Mucosa of descending colon (tissue), 3 donors: ENCODE measurements at regions not wholly inside any gene's neighbourhood (a gene's known extent, or its start where the extent isn't known, plus 50 kb on each side); places are given as distances from the start of the nearest gene placed in this dataset.

Experiments
- ATAC-seq: fragments of 200-7000 bp; cut with Tn5 transposase; one replicate; pipeline ENCODE4 v1.9.1; 2020; ENCODE audit warnings: mild to moderate bottlenecking, moderate library complexity
- DNase-seq, 3 donors: peaks; one replicate each; pipeline ENCODE4 v3.0.0-alpha.2; 2020
- H3K36me3 ChIP-seq: fragments of 200-600 bp; one replicate; pipeline ENCODE4 v1.8.0; 2021; ENCODE audit warnings: low read depth, mild to moderate bottlenecking
- H3K4me1 ChIP-seq: fragments of 200-600 bp; one replicate; pipeline ENCODE4 v1.8.0; 2021; ENCODE audit warnings: low read depth, mild to moderate bottlenecking
- H3K4me3 ChIP-seq: fragments of 200-600 bp; one replicate; pipeline ENCODE4 v1.8.0; 2021; ENCODE audit warnings: mild to moderate bottlenecking
- H3K9me3 ChIP-seq: fragments of 200-600 bp; one replicate; pipeline ENCODE4 v1.8.0; 2021; ENCODE audit warnings: mild to moderate bottlenecking
- intact Hi-C, 2 donors: fragments of 100-400 bp; cut with DNase I in 1 of 2; cut with micrococcal nuclease in 1 of 2; formaldehyde crosslinking; loops; one replicate each; pipeline versions ENCODE4 v1.11.0 to v1.11.1; 2022; cut with DNase I, micrococcal nuclease
- TF ChIP-seq, protein P1 (sequence below): fragments of 200-600 bp; IDR thresholded peaks from one replicate; pipeline ENCODE4 v1.8.0; 2022; ENCODE audit warnings: antibody characterized with exemption, mild to moderate bottlenecking
- donor health status: DM: no; HTN: no; CAD: no; lungs with moderate emphysema.
- donor health status: DM: no; HTN: no; CAD: no.
- donor health status: DM: no; HTN: yes; CAD: no.

DNA sequence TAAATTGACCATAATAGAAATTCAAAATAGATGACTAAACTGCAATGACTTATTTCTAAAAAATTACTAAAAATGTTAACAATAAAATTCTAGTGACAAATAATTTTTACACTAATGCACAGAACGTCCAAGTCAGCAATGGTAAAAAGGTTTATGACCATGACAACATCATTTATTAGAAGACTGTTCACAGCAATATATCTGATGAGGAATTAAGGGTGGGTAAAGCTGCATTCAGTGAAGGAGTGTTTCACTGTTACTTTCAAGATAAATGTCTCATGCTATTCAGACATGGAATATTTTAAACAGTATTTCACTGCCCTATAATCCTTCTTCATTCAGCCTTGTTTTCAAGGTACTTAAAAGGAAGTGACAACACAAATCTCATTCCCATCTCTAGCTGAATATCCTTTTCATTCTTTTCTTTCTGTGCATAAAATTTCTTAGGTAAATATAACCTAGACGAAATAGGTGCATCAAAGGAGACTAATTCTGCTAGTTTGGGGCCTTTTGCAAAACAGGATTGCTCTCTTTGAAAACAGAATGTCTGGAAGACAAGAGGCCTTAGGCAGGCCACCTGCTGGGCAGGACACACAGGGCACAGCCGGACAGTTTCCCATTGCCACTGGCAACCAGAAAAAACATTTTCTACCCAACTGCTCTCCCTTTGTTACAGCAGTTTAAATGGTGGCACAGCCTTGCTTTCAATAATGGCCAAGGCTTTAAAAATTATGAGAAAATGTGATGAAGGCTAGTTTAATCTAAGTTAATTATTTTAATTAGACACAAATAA, 600.3 kb downstream of the SPRY1 start:
- TF ChIP-seq, protein P1, sequence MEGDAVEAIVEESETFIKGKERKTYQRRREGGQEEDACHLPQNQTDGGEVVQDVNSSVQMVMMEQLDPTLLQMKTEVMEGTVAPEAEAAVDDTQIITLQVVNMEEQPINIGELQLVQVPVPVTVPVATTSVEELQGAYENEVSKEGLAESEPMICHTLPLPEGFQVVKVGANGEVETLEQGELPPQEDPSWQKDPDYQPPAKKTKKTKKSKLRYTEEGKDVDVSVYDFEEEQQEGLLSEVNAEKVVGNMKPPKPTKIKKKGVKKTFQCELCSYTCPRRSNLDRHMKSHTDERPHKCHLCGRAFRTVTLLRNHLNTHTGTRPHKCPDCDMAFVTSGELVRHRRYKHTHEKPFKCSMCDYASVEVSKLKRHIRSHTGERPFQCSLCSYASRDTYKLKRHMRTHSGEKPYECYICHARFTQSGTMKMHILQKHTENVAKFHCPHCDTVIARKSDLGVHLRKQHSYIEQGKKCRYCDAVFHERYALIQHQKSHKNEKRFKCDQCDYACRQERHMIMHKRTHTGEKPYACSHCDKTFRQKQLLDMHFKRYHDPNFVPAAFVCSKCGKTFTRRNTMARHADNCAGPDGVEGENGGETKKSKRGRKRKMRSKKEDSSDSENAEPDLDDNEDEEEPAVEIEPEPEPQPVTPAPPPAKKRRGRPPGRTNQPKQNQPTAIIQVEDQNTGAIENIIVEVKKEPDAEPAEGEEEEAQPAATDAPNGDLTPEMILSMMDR: no peak
- ATAC-seq (no peak), DNase-seq (no peak)
- H3K4me1 ChIP-seq: no peaks in the 10 kb centered on the region
- H3K9me3 ChIP-seq: no peaks in the 10 kb centered on the region
- intact Hi-C loops: no loop called here
- H3K4me3 ChIP-seq: no peak overlapping the region
- no peaks in the 10 kb centered on the region for H3K36me3 ChIP-seq

DNA sequence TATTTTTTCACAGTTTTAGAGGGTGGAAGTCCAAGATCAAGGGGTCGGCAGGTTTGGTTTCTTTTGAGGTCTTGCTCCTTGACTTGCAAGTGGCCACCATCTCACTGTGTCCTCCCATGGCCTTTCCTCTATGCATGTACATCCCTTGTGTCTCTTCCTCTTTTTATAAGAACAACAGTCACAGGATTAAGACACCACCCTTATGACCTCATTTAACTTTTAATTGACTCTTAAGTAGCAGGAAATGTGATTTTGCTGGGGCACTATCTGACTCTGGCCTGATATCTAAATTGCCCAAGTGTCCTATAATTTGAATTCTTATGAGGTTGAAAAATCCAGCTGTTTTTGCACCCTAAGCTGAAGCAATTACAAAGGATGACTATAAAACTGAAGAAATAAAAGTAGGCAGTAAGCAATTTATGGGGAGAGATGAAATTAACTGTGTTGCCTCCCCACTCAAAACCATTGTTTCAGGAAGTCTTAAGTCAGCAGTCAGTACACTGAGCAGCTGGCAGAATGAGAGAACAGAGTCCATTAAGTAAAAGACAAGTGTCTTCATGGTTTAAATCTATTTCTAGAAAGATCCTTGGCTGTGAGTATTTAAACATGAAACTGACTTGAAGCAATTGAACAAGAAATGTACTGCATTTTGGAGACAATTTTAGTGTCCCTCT, 601.3 kb downstream of the SPRY1 start:
- TF ChIP-seq, protein P1: no peak
- no peaks in the 10 kb centered on the region for H3K4me1 ChIP-seq
- no peaks in the 10 kb centered on the region for H3K9me3 ChIP-seq
- H3K4me3 ChIP-seq: no peak overlapping the region
- no peak for DNase-seq
- no peaks in the 10 kb centered on the region for H3K36me3 ChIP-seq
- intact Hi-C loops: no loop called here
- ATAC-seq: no peak

DNA sequence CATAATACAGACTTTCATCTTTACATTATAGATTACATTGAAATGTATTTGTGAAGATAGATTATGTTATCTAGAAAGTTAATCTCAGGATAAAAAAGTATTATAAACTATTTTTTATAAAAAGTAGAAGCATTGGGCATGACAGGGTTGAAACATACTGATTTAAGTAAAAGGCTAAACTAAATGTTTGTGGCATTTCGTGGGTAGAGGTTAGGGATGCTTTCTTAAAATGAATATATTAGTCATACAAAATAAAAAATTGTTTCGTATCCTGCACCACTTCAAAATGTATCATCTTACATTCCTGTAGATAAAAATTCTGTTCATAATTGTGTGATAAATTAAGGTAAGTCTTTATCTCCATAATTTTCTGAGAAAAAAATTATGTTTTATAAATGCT, 603.6 kb downstream of the SPRY1 start:
- Histone ChIP-seq H3K36me3 (no peaks in the 10 kb centered on the region), H3K4me3 (no peak overlapping the region), H3K9me3 (no peaks in the 10 kb centered on the region), H3K4me1 (no peaks in the 10 kb centered on the region)
- DNase-seq (no peak), ATAC-seq (no peak)
- intact Hi-C loops: no loop called here
- TF ChIP-seq, protein P1: no peak

DNA sequence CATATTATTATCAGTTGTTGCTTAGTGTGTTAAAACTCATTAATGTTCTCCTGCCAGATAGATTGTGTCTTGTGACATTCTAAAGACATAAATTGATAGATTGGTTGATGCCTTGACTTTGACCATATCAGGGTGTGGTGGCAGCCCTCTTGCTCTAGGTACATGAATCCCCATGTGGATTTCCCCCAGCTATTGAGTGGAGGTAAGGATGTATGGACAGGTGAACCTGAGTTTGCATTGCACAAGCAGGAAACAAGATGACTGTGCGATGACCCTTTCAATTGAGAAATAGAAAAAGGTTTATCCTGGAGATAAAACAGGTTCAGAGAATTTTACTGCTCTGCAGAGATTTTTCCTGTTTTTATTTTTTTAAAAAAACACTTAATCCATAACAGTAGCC, 619.2 kb downstream of the SPRY1 start:
- no peaks in the 10 kb centered on the region for H3K36me3 ChIP-seq
- no peak for ATAC-seq
- H3K4me1 ChIP-seq: no peaks in the 10 kb centered on the region
- no peak overlapping the region for H3K4me3 ChIP-seq
- no peak for DNase-seq
- TF ChIP-seq, protein P1: no peak
- H3K9me3 ChIP-seq: no peaks in the 10 kb centered on the region
- intact Hi-C loops: no loop called here

DNA sequence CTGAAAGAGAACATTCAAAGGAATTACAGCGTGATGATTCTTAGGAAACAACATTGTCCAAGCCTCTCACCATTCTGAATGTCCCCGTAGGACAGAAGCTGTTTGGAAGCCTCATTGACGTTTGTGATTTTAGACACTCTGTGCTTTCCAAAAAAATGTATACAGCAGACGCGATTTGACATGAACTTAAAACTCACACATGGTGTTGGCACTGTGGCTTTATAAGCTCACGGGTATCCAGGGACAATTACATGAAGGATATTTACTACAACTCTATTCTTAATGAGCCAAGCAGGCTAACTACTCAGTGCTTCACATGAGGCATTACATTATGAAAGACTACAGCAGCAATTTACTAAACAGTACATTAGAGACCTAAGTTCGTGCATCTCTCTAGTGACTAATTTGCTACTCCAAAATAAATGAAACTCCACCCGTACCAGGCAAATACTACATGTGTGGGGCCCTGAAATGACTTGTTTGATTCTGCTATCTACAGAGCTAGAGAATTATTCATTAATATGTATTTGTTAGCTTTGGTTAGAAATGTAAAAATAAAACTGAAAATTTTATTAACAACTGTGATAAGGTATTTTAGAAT, 620.7 kb downstream of the SPRY1 start:
- ATAC-seq (no peak), DNase-seq (no peak)
- H3K4me1 ChIP-seq: no peaks in the 10 kb centered on the region
- intact Hi-C loops: no loop called here
- H3K4me3 ChIP-seq: no peak overlapping the region
- TF ChIP-seq, protein P1: no peak
- H3K36me3 ChIP-seq: no peaks in the 10 kb centered on the region
- no peaks in the 10 kb centered on the region for H3K9me3 ChIP-seq
